Smooth muscle cell (in vitro differentiated cells): ENCODE measurements at regions not wholly inside any gene's neighbourhood (a gene's known extent, or its start where the extent isn't known, plus 50 kb on each side); places are given as distances from the start of the nearest gene placed in this dataset.
A peak's percentile ranks its signal among the peaks of the same experiment; 100 is the strongest.

Source experiments
- DNase-seq: peaks from one replicate; lab custom pipeline; 2025; ENCODE audit not compliant: unreplicated experiment; lab: John Stamatoyannopoulos, UW
- H2AFZ ChIP-seq: fragments of 200-600 bp; sonication (generic); 2 replicates; pipeline ENCODE4 v1.6.0; 2016; ENCODE audit warnings: antibody characterized with exemption, low read depth, mild to moderate bottlenecking
- H3F3A ChIP-seq: fragments of 200-600 bp; sonication (generic); 2 replicates; pipeline ENCODE4 v1.6.0; 2017; ENCODE audit warnings: antibody characterized with exemption, low read depth
- H3K27ac ChIP-seq: fragments of 200-600 bp; sonication (generic); 2 replicates; pipeline ENCODE4 v1.5.1; 2016; ENCODE audit warnings: low read depth, mild to moderate bottlenecking
- H3K27me3 ChIP-seq: fragments of 200-600 bp; sonication (generic); 2 replicates; pipeline ENCODE4 v1.6.1; 2016; ENCODE audit warnings: low read depth, mild to moderate bottlenecking
- H3K36me3 ChIP-seq: fragments of 200-600 bp; sonication (generic); 2 replicates; pipeline ENCODE4 v1.5.1; 2016; ENCODE audit warnings: low read depth
- H3K4me1 ChIP-seq: fragments of 200-600 bp; sonication (generic); 2 replicates; pipeline ENCODE4 v1.5.1; 2016; ENCODE audit warnings: low read depth
- H3K4me2 ChIP-seq: fragments of 200-600 bp; sonication (generic); 2 replicates; pipeline ENCODE4 v1.6.0; 2016; ENCODE audit warnings: mild to moderate bottlenecking
- H3K4me3 ChIP-seq: fragments of 200-600 bp; sonication (generic); 2 replicates; pipeline ENCODE4 v1.5.1; 2016; ENCODE audit warnings: mild to moderate bottlenecking
- H3K79me2 ChIP-seq: fragments of 200-600 bp; sonication (generic); 2 replicates; pipeline ENCODE4 v1.6.0; 2016; ENCODE audit warnings: low read depth, mild to moderate bottlenecking
- H3K9ac ChIP-seq: fragments of 200-600 bp; sonication (generic); 2 replicates; pipeline ENCODE4 v1.6.0; 2016; ENCODE audit warnings: low read depth
- H3K9me3 ChIP-seq: fragments of 200-600 bp; sonication (generic); replicated peaks from 2 replicates; pipeline ENCODE4 v1.5.1; 2016; ENCODE audit warnings: low read depth
- H4K20me1 ChIP-seq: fragments of 200-600 bp; sonication (generic); 2 replicates; pipeline ENCODE4 v1.6.0; 2016; ENCODE audit warnings: low read depth
- CTCF ChIP-seq: fragments of 200-600 bp; sonication (generic); IDR thresholded peaks from 2 replicates; pipeline ENCODE4 v1.5.1; 2017; ENCODE audit warnings: borderline replicate concordance, mild to moderate bottlenecking, antibody characterized with exemption; ENCODE audit not compliant: insufficient read depth, poor library complexity, severe bottlenecking
- WGBS: methylation state at CpG from one replicate; pipeline ENCODE4 v1.1.7; 2016; ENCODE audit warnings: low lambda C conversion rate; 5-methylcytosine and 5-hydroxymethylcytosine counted together

- Histone ChIP-seq H3K9me3 (no peaks in the 10 kb centered on the region), H3K27me3 (peaks cover 36% of the 10 kb centered on the region), H3K79me2 (no peaks in the 10 kb centered on the region), H3F3A (no peaks in the 10 kb centered on the region), H3K27ac (no peak overlapping the region), H3K4me3 (peak overlapping the region; percentile 34), H3K4me2 (peak overlapping the region; percentile 82), H2AFZ (no peak overlapping the region), H3K4me1 (peaks cover 4% of the 10 kb centered on the region), H4K20me1 (no peaks in the 10 kb centered on the region), H3K9ac (no peak overlapping the region), H3K36me3 (no peaks in the 10 kb centered on the region)
- WGBS: 34% methylated on average over 12 of the region's 15 CpGs
- no peak for DNase-seq
- no peak for TF ChIP-seq CTCF
These were observed 90.1 kb downstream of the FOXL3 start for GRCh38 chr7:380139-380485.

- no peaks in the 10 kb centered on the region for H3K36me3 ChIP-seq
- H3K79me2 ChIP-seq: no peaks in the 10 kb centered on the region
- no peaks in the 10 kb centered on the region for H4K20me1 ChIP-seq
- H3K27me3 ChIP-seq: peaks cover 36% of the 10 kb centered on the region
- H3K27ac ChIP-seq: no peak overlapping the region
- H3K4me3 ChIP-seq: no peak overlapping the region
- no peak overlapping the region for H3K4me2 ChIP-seq
- peaks cover 4% of the 10 kb centered on the region for H3K4me1 ChIP-seq
- H2AFZ ChIP-seq: no peak overlapping the region
- no peak overlapping the region for H3K9ac ChIP-seq
- DNase-seq: no peak
- 81% methylated on average over 8 of the region's 8 CpGs for WGBS
- H3K9me3 ChIP-seq: no peaks in the 10 kb centered on the region
- H3F3A ChIP-seq: no peaks in the 10 kb centered on the region
- no peak for TF ChIP-seq CTCF
These were observed 90.8 kb downstream of the FOXL3 start for GRCh38 chr7:380711-381210.

- no peaks in the 10 kb centered on the region for H3K9me3 ChIP-seq
- H3K9ac ChIP-seq: no peak overlapping the region
- 88% methylated on average over 23 of the region's 23 CpGs for WGBS
- peaks cover 36% of the 10 kb centered on the region for H3K27me3 ChIP-seq
- no peak for TF ChIP-seq CTCF
- H4K20me1 ChIP-seq: no peaks in the 10 kb centered on the region
- H3K4me3 ChIP-seq: no peak overlapping the region
- H3K27ac ChIP-seq: no peak overlapping the region
- H3K36me3 ChIP-seq: no peaks in the 10 kb centered on the region
- H3F3A ChIP-seq: no peaks in the 10 kb centered on the region
- no peak overlapping the region for H2AFZ ChIP-seq
- no peak overlapping the region for H3K4me2 ChIP-seq
- DNase-seq: no peak
- peaks cover 4% of the 10 kb centered on the region for H3K4me1 ChIP-seq
- H3K79me2 ChIP-seq: no peaks in the 10 kb centered on the region
These were observed 91.5 kb downstream of the FOXL3 start for GRCh38 chr7:381211-382042.

GRCh38 chr7:382043-382400 lies 92.1 kb downstream of the FOXL3 start:
- Histone ChIP-seq H3K27ac (no peak overlapping the region), H3K9ac (no peak overlapping the region), H4K20me1 (no peaks in the 10 kb centered on the region), H3F3A (no peaks in the 10 kb centered on the region), H3K27me3 (peaks cover 36% of the 10 kb centered on the region), H2AFZ (no peak overlapping the region), H3K36me3 (no peaks in the 10 kb centered on the region), H3K9me3 (no peaks in the 10 kb centered on the region), H3K79me2 (no peaks in the 10 kb centered on the region), H3K4me3 (no peak overlapping the region), H3K4me1 (peaks cover 4% of the 10 kb centered on the region), H3K4me2 (no peak overlapping the region)
- DNase-seq: no peak
- no peak for TF ChIP-seq CTCF
- 71% methylated on average over 5 of the region's 5 CpGs for WGBS
